ENCODE measurements at regions not wholly inside any gene's neighbourhood (a gene's known extent, or its start where the extent isn't known, plus 50 kb on each side); places are given as distances from the start of the nearest gene placed in this dataset.

DNA sequence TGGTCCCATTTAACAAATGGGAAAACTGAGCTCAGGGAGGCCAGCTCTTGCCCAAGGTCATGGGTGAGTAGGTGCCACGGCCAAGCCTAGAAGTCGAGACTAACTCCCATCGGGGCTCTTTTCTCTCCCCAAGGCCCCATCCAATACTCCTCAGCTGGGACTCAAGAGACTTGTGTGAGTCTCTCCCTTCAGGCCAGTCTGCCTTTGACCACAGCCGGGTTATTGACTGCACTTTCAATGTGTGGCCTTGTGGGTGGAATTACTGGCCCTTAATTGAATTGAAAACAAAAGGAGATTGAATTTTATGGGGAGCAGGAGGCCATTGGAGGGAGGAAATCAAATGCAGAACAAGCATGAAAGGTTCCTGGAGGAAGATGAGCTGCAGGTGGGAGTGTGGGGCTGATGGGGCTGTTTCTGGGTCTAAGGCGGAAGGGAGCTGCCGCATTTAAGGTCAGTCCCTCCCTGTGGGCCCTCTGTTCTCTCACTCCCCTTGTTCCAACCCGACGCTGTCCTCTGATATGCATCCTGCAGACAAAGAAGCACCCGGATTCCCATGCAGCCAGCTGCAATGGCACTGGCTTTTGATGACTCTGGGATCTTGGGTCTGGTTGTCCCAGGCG is 552.8 kb downstream of the MIAT start:
- TF ChIP-seq, protein P1, sequence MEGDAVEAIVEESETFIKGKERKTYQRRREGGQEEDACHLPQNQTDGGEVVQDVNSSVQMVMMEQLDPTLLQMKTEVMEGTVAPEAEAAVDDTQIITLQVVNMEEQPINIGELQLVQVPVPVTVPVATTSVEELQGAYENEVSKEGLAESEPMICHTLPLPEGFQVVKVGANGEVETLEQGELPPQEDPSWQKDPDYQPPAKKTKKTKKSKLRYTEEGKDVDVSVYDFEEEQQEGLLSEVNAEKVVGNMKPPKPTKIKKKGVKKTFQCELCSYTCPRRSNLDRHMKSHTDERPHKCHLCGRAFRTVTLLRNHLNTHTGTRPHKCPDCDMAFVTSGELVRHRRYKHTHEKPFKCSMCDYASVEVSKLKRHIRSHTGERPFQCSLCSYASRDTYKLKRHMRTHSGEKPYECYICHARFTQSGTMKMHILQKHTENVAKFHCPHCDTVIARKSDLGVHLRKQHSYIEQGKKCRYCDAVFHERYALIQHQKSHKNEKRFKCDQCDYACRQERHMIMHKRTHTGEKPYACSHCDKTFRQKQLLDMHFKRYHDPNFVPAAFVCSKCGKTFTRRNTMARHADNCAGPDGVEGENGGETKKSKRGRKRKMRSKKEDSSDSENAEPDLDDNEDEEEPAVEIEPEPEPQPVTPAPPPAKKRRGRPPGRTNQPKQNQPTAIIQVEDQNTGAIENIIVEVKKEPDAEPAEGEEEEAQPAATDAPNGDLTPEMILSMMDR (IDR thresholded peaks at IDR 0.05), result no peak
- TF ChIP-seq POLR2A (IDR thresholded peaks at IDR 0.05) (no peak), POLR2AphosphoS5 (IDR thresholded peaks at IDR 0.05; ENCODE audit: insufficient read depth in 1 of 2, low read depth in 1 of 2) (no peak)

Measured in vagina (tissue), 2 donors.